ENCODE measurements at regions not wholly inside any gene's neighbourhood (a gene's known extent, or its start where the extent isn't known, plus 50 kb on each side); places are given as distances from the start of the nearest gene placed in this dataset.

- CTCF ChIA-PET: interaction anchor here (0.6 to 1.0 kb wide), 2 partner anchors 14 to 53 kb away, joined by 3 to 4 read pairs; no protein-coding TSS in a partner anchor
- H3K9me3 Mint-ChIP-seq: no peaks in the 10 kb centered on the region
These were observed 62.7 kb upstream of the BARX2 start for GRCh38 chr11:129312730-129313503.

GRCh38 chr11:129308241-129308865 lies 67.3 kb upstream of the BARX2 start:
- no peak overlapping the region for H3K4me3 Mint-ChIP-seq
- H3K36me3 Mint-ChIP-seq (ENCODE audit: low read depth): no peaks in the 10 kb centered on the region
- intact Hi-C loops (cut with micrococcal nuclease): no loop called here
- H3K27ac Mint-ChIP-seq: no peak overlapping the region
- peaks cover 2% of the 10 kb centered on the region for H3K9me3 Mint-ChIP-seq
- no peaks in the 10 kb centered on the region for H3K27me3 Mint-ChIP-seq (ENCODE audit: low read depth)
- no peak for DNase-seq
- CTCF ChIA-PET: interaction anchor here (0.6 kb wide), 1 partner anchor 18 kb away, joined by 3 read pairs; no protein-coding TSS in a partner anchor
- H3K4me1 Mint-ChIP-seq (ENCODE audit: low read depth): no peaks in the 10 kb centered on the region

More at GRCh38 chr11:129312730-129313503, 62.7 kb upstream of the BARX2 start:
- H3K4me3 Mint-ChIP-seq: no peak overlapping the region
- no peak overlapping the region for H3K27ac Mint-ChIP-seq
- H3K4me1 Mint-ChIP-seq (ENCODE audit: low read depth): peaks cover 6% of the 10 kb centered on the region
- intact Hi-C loops (cut with micrococcal nuclease): no loop called here
- H3K36me3 Mint-ChIP-seq (ENCODE audit: low read depth): no peaks in the 10 kb centered on the region
- no peak for DNase-seq
- no peaks in the 10 kb centered on the region for H3K27me3 Mint-ChIP-seq (ENCODE audit: low read depth)

GRCh38 chr11:129307162-129307561 lies 68.5 kb upstream of the BARX2 start:
- H3K36me3 Mint-ChIP-seq (ENCODE audit: low read depth): no peaks in the 10 kb centered on the region
- peaks cover 2% of the 10 kb centered on the region for H3K9me3 Mint-ChIP-seq
- intact Hi-C loops (cut with micrococcal nuclease): no loop called here
- H3K27me3 Mint-ChIP-seq (ENCODE audit: low read depth): peaks cover 2% of the 10 kb centered on the region
- H3K4me1 Mint-ChIP-seq (ENCODE audit: low read depth): no peaks in the 10 kb centered on the region
- no peak overlapping the region for H3K27ac Mint-ChIP-seq
- no peak overlapping the region for H3K4me3 Mint-ChIP-seq
- CTCF ChIA-PET: interaction anchor here (0.6 to 1.1 kb wide), 2 partner anchors 48 to 1047 kb away, joined by 3 to 5 read pairs; no protein-coding TSS in a partner anchor
- no peak for DNase-seq

GRCh38 chr11:129302386-129303101 lies 73.1 kb upstream of the BARX2 start:
- intact Hi-C loops (cut with micrococcal nuclease): no loop called here
- CTCF ChIA-PET: no interaction called here
- Mint-ChIP-seq H3K27me3 (ENCODE audit: low read depth) (peaks cover 24% of the 10 kb centered on the region), H3K27ac (no peak overlapping the region), H3K4me3 (no peak overlapping the region), H3K9me3 (peaks cover 2% of the 10 kb centered on the region), H3K4me1 (ENCODE audit: low read depth) (peaks cover 14% of the 10 kb centered on the region), H3K36me3 (ENCODE audit: low read depth) (no peaks in the 10 kb centered on the region)
- DNase-seq: no peak

GRCh38 chr11:129300099-129300498 lies 75.5 kb upstream of the BARX2 start:
- peaks cover 24% of the 10 kb centered on the region for H3K27me3 Mint-ChIP-seq (ENCODE audit: low read depth)
- no peak overlapping the region for H3K27ac Mint-ChIP-seq
- intact Hi-C loops (cut with micrococcal nuclease): loop anchor here (1.0 kb wide), 2 partner anchors 20 to 339 kb away; no protein-coding TSS in a partner anchor
- H3K9me3 Mint-ChIP-seq: no peaks in the 10 kb centered on the region
- no peak overlapping the region for H3K4me3 Mint-ChIP-seq
- no peaks in the 10 kb centered on the region for H3K36me3 Mint-ChIP-seq (ENCODE audit: low read depth)
- DNase-seq: peak; percentile 19
- peaks cover 14% of the 10 kb centered on the region for H3K4me1 Mint-ChIP-seq (ENCODE audit: low read depth)
- CTCF ChIA-PET: no interaction called here

GRCh38 chr11:129298988-129299387 lies 76.7 kb upstream of the BARX2 start:
- intact Hi-C loops (cut with micrococcal nuclease): no loop called here
- H3K27ac Mint-ChIP-seq: no peak overlapping the region
- peaks cover 14% of the 10 kb centered on the region for H3K4me1 Mint-ChIP-seq (ENCODE audit: low read depth)
- H3K9me3 Mint-ChIP-seq: no peaks in the 10 kb centered on the region
- peaks cover 24% of the 10 kb centered on the region for H3K27me3 Mint-ChIP-seq (ENCODE audit: low read depth)
- no peak overlapping the region for H3K4me3 Mint-ChIP-seq
- CTCF ChIA-PET: no interaction called here
- H3K36me3 Mint-ChIP-seq (ENCODE audit: low read depth): no peaks in the 10 kb centered on the region
- DNase-seq: no peak

GRCh38 chr11:129295746-129296145 lies 79.9 kb upstream of the BARX2 start:
- Mint-ChIP-seq H3K27ac (no peak overlapping the region), H3K4me1 (ENCODE audit: low read depth) (peaks cover 9% of the 10 kb centered on the region), H3K36me3 (ENCODE audit: low read depth) (no peaks in the 10 kb centered on the region), H3K9me3 (no peaks in the 10 kb centered on the region), H3K4me3 (no peak overlapping the region), H3K27me3 (ENCODE audit: low read depth) (peaks cover 23% of the 10 kb centered on the region)
- CTCF ChIA-PET: no interaction called here
- intact Hi-C loops (cut with micrococcal nuclease): no loop called here
- no peak for DNase-seq

- Mint-ChIP-seq H3K4me1 (ENCODE audit: low read depth) (no peaks in the 10 kb centered on the region), H3K27me3 (ENCODE audit: low read depth) (peaks cover 14% of the 10 kb centered on the region), H3K9me3 (no peaks in the 10 kb centered on the region), H3K36me3 (ENCODE audit: low read depth) (no peaks in the 10 kb centered on the region), H3K27ac (no peak overlapping the region), H3K4me3 (no peak overlapping the region)
- intact Hi-C loops (cut with micrococcal nuclease): no loop called here
- no peak for DNase-seq
- CTCF ChIA-PET: no interaction called here
These were observed 82.9 kb upstream of the BARX2 start for GRCh38 chr11:129292771-129293170.

- no peak overlapping the region for H3K27ac Mint-ChIP-seq
- H3K27me3 Mint-ChIP-seq (ENCODE audit: low read depth): peaks cover 14% of the 10 kb centered on the region
- CTCF ChIA-PET: no interaction called here
These were observed 83.6 kb upstream of the BARX2 start for GRCh38 chr11:129292092-129292491.

GRCh38 chr11:129291546-129291945 lies 84.1 kb upstream of the BARX2 start:
- Mint-ChIP-seq H3K27ac (no peak overlapping the region), H3K36me3 (ENCODE audit: low read depth) (no peaks in the 10 kb centered on the region), H3K4me3 (no peak overlapping the region), H3K27me3 (ENCODE audit: low read depth) (peaks cover 14% of the 10 kb centered on the region), H3K9me3 (no peaks in the 10 kb centered on the region), H3K4me1 (ENCODE audit: low read depth) (no peaks in the 10 kb centered on the region)
- no peak for DNase-seq
- CTCF ChIA-PET: no interaction called here
- intact Hi-C loops (cut with micrococcal nuclease): no loop called here

More at GRCh38 chr11:129292092-129292491, 83.6 kb upstream of the BARX2 start:
- H3K36me3 Mint-ChIP-seq (ENCODE audit: low read depth): no peaks in the 10 kb centered on the region
- H3K4me1 Mint-ChIP-seq (ENCODE audit: low read depth): no peaks in the 10 kb centered on the region
- intact Hi-C loops (cut with micrococcal nuclease): no loop called here
- no peak overlapping the region for H3K4me3 Mint-ChIP-seq
- H3K9me3 Mint-ChIP-seq: no peaks in the 10 kb centered on the region
- no peak for DNase-seq

- peaks cover 14% of the 10 kb centered on the region for H3K27me3 Mint-ChIP-seq (ENCODE audit: low read depth)
- no peak overlapping the region for H3K4me3 Mint-ChIP-seq
- H3K4me1 Mint-ChIP-seq (ENCODE audit: low read depth): no peaks in the 10 kb centered on the region
- H3K27ac Mint-ChIP-seq: no peak overlapping the region
- no peaks in the 10 kb centered on the region for H3K36me3 Mint-ChIP-seq (ENCODE audit: low read depth)
- DNase-seq: no peak
- intact Hi-C loops (cut with micrococcal nuclease): no loop called here
- CTCF ChIA-PET: no interaction called here
- H3K9me3 Mint-ChIP-seq: no peaks in the 10 kb centered on the region
These were observed 84.7 kb upstream of the BARX2 start for GRCh38 chr11:129290966-129291365.

- intact Hi-C loops (cut with micrococcal nuclease): loop anchor here (10.0 kb wide), 1 partner anchor 1025 kb away; the partner anchor contains the start of gene ZBTB44
- no peaks in the 10 kb centered on the region for H3K4me1 Mint-ChIP-seq (ENCODE audit: low read depth)
- DNase-seq: no peak
- CTCF ChIA-PET: interaction anchor here (0.7 kb wide), 1 partner anchor 845 kb away, joined by 4 read pairs; no protein-coding TSS in a partner anchor
- no peak overlapping the region for H3K27ac Mint-ChIP-seq
- peaks cover 14% of the 10 kb centered on the region for H3K27me3 Mint-ChIP-seq (ENCODE audit: low read depth)
- H3K4me3 Mint-ChIP-seq: no peak overlapping the region
- H3K9me3 Mint-ChIP-seq: no peaks in the 10 kb centered on the region
- no peaks in the 10 kb centered on the region for H3K36me3 Mint-ChIP-seq (ENCODE audit: low read depth)
These were observed 86.2 kb upstream of the BARX2 start for GRCh38 chr11:129289350-129290040.

Measured in activated naive CD4-positive, alpha-beta T cell treated with anti-CD3 and anti-CD28 coated beads for 36 hours (primary cell).